ENCODE measurements at regions not wholly inside any gene's neighbourhood (a gene's known extent, or its start where the extent isn't known, plus 50 kb on each side); places are given as distances from the start of the nearest gene placed in this dataset.

DNA sequence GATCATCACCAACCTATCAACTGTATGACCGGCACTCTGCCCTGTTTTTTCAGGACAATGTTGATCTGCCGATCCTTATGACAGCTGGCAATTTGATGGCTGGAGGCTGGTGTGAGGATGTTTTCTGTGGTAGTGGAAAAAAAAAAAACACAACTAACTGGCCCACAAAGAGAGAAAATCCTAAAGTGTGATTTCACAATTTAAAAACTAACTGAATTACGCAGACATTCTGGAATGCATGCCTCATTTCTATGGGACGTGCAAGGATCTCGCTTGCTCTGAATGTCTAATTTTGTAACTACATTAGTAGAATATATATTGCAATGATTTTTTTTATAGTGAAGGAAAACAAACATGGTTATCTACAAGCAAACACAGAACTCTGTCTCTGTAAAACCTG, 590.5 kb downstream of the ETS1 start:
- TF ChIP-seq, protein P1, sequence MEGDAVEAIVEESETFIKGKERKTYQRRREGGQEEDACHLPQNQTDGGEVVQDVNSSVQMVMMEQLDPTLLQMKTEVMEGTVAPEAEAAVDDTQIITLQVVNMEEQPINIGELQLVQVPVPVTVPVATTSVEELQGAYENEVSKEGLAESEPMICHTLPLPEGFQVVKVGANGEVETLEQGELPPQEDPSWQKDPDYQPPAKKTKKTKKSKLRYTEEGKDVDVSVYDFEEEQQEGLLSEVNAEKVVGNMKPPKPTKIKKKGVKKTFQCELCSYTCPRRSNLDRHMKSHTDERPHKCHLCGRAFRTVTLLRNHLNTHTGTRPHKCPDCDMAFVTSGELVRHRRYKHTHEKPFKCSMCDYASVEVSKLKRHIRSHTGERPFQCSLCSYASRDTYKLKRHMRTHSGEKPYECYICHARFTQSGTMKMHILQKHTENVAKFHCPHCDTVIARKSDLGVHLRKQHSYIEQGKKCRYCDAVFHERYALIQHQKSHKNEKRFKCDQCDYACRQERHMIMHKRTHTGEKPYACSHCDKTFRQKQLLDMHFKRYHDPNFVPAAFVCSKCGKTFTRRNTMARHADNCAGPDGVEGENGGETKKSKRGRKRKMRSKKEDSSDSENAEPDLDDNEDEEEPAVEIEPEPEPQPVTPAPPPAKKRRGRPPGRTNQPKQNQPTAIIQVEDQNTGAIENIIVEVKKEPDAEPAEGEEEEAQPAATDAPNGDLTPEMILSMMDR (conservative IDR thresholded peaks at IDR 0.05 in 1 of 2, IDR thresholded peaks at IDR 0.05 in 1 of 2; ENCODE audit: extremely low read depth in 1 of 2, insufficient read depth in 1 of 2, low read depth in 1 of 2, low read length in 2 of 2) = no peak
- TF ChIP-seq EZH2 (IDR thresholded peaks at IDR 0.05; ENCODE audit: borderline replicate concordance, low read length) = no peak
